AG04450 (cell line): ENCODE measurements at regions not wholly inside any gene's neighbourhood (a gene's known extent, or its start where the extent isn't known, plus 50 kb on each side); places are given as distances from the start of the nearest gene placed in this dataset.

ENCODE experiments used
- CTCF ChIA-PET: fragments of 300-600, 350-600 bp; formaldehyde crosslinking; extraction: SDS; loops from one replicate; lab custom pipeline; 2022; ENCODE audit warnings: antibody characterized with exemption, inconsistent platforms; lab: Charles Lee
- POLR2A ChIA-PET: fragments of 350-600 bp; formaldehyde crosslinking; extraction: SDS; loops from one replicate; lab custom pipeline; 2021; ENCODE audit warnings: antibody characterized with exemption, inconsistent platforms; lab: Yijun Ruan, JAX
- DNase-seq: peaks from one replicate; pipeline ENCODE4 v3.0.0-alpha.2; 2011; ENCODE audit warnings: low read depth, low spot score
- H3K27ac ChIP-seq: one replicate; pipeline ENCODE4 v1.5.1; 2012; ENCODE audit warnings: low read depth, low read length, control low read depth
- H3K27me3 ChIP-seq: one replicate; pipeline ENCODE4 v1.6.0; 2012; ENCODE audit warnings: low read length; ENCODE audit not compliant: control insufficient read depth, insufficient read depth
- H3K4me3 ChIP-seq: 2 replicates; pipeline ENCODE4 v1.5.1; 2011; ENCODE audit warnings: mild to moderate bottlenecking, low read depth, low read length, control low read depth
- H3K9me3 ChIP-seq: 2 replicates; pipeline ENCODE4 v1.5.1; 2012; ENCODE audit warnings: low read length; ENCODE audit not compliant: control insufficient read depth, insufficient read depth
- CTCF ChIP-seq: IDR thresholded peaks from 2 replicates; pipeline ENCODE4 v1.5.1; 2011; ENCODE audit warnings: low read depth, low read length, control low read depth, inconsistent platforms

- ChIA-PET POLR2A (no interaction called here), CTCF (interaction anchor here (0.6 kb wide), 1 partner anchor 126 kb away, joined by 3 read pairs; no protein-coding TSS in a partner anchor)
- no peak overlapping the region for H3K27ac ChIP-seq
- TF ChIP-seq CTCF = no peak
- no peaks in the 10 kb centered on the region for H3K27me3 ChIP-seq
- no peak overlapping the region for H3K4me3 ChIP-seq
- DNase-seq = no peak
- no peaks in the 10 kb centered on the region; the same call in 1 of the 2 replicates for H3K9me3 ChIP-seq
Measured at GRCh38 chr2:172333235-172333977, 94.0 kb upstream of the ITGA6 start.

- H3K27ac ChIP-seq = no peak overlapping the region
- ChIA-PET POLR2A (no interaction called here), CTCF (interaction anchor here (0.6 kb wide), 1 partner anchor 127 kb away, joined by 3 read pairs; no protein-coding TSS in a partner anchor)
- no peak for TF ChIP-seq CTCF
- H3K27me3 ChIP-seq = no peaks in the 10 kb centered on the region
- DNase-seq = no peak
- no peak overlapping the region for H3K4me3 ChIP-seq
- no peaks in the 10 kb centered on the region; the same call in 1 of the 2 replicates for H3K9me3 ChIP-seq
Measured at GRCh38 chr2:172333978-172334330, 93.4 kb upstream of the ITGA6 start.

- no peaks in the 10 kb centered on the region for H3K27me3 ChIP-seq
- ChIA-PET POLR2A (no interaction called here), CTCF (no interaction called here)
- H3K4me3 ChIP-seq = no peak overlapping the region
- H3K9me3 ChIP-seq = no peaks in the 10 kb centered on the region; the same call in 1 of the 2 replicates
- TF ChIP-seq CTCF = no peak
- DNase-seq = no peak
- no peak overlapping the region for H3K27ac ChIP-seq
Measured at GRCh38 chr2:172334988-172335387, 92.4 kb upstream of the ITGA6 start.

- DNase-seq = no peak
- Histone ChIP-seq H3K4me3 (no peak overlapping the region), H3K27ac (no peak overlapping the region), H3K27me3 (no peaks in the 10 kb centered on the region), H3K9me3 (no peaks in the 10 kb centered on the region; the same call in 1 of the 2 replicates)
- ChIA-PET POLR2A (no interaction called here), CTCF (no interaction called here)
- TF ChIP-seq CTCF = no peak
Measured at GRCh38 chr2:172335736-172336135, 91.7 kb upstream of the ITGA6 start.

GRCh38 chr2:172336681-172337080 lies 90.7 kb upstream of the ITGA6 start:
- no peak for DNase-seq
- no peaks in the 10 kb centered on the region; the same call in 1 of the 2 replicates for H3K9me3 ChIP-seq
- CTCF ChIA-PET = no interaction called here

More at GRCh38 chr2:172336681-172337080, 90.7 kb upstream of the ITGA6 start:
- POLR2A ChIA-PET = no interaction called here
- Histone ChIP-seq H3K27me3 (no peaks in the 10 kb centered on the region), H3K4me3 (no peak overlapping the region), H3K27ac (no peak overlapping the region)
- no peak for TF ChIP-seq CTCF
